Activated naive CD8-positive, alpha-beta T cell treated with anti-CD3 and anti-CD28 coated beads, Interleukin-2, amount 50 U/mL, for 16 hours (primary cell): ENCODE measurements at regions not wholly inside any gene's neighbourhood (a gene's known extent, or its start where the extent isn't known, plus 50 kb on each side); places are given as distances from the start of the nearest gene placed in this dataset.

Experiments used
- DNase-seq: peaks from one replicate; pipeline ENCODE4 v3.0.0-alpha.2; 2020; ENCODE audit warnings: low read depth, low spot score

- no peak for DNase-seq
Observed at GRCh38 chr13:108005231-108005630, 210.1 kb downstream of the LIG4 start.

- no peak for DNase-seq
Observed at GRCh38 chr13:108003626-108004025, 211.7 kb downstream of the LIG4 start.

GRCh38 chr13:108000998-108001397, 214.3 kb downstream of the LIG4 start:
- no peak for DNase-seq

GRCh38 chr13:107999751-108000150, 215.6 kb downstream of the LIG4 start:
- no peak for DNase-seq

- no peak for DNase-seq
Observed at GRCh38 chr13:107994137-107994536, 221.2 kb downstream of the LIG4 start.

GRCh38 chr13:107993239-107993949, 221.9 kb downstream of the LIG4 start:
- DNase-seq: no peak

GRCh38 chr13:107992542-107992941, 222.8 kb downstream of the LIG4 start:
- DNase-seq: no peak

- DNase-seq: no peak
Observed at GRCh38 chr13:107977071-107977574, 238.2 kb downstream of the LIG4 start.

GRCh38 chr13:107976628-107977027, 238.7 kb downstream of the LIG4 start:
- no peak for DNase-seq

- DNase-seq: no peak
Observed at GRCh38 chr13:107974409-107974808, 240.9 kb downstream of the LIG4 start.

- no peak for DNase-seq
Observed at GRCh38 chr13:107969546-107969945, 245.8 kb downstream of the LIG4 start.

- no peak for DNase-seq
Observed at GRCh38 chr13:107968470-107968869, 246.9 kb downstream of the LIG4 start.

GRCh38 chr13:107964395-107964794, 250.9 kb downstream of the LIG4 start:
- no peak for DNase-seq

GRCh38 chr13:107961849-107962608, 253.3 kb downstream of the LIG4 start:
- DNase-seq: no peak

GRCh38 chr13:107960301-107960700, 255.0 kb downstream of the LIG4 start:
- no peak for DNase-seq

- DNase-seq: no peak
Observed at GRCh38 chr13:107956889-107957288, 258.4 kb downstream of the LIG4 start.

- no peak for DNase-seq
Observed at GRCh38 chr13:107942030-107942617, 273.2 kb downstream of the LIG4 start.

- no peak for DNase-seq
Observed at GRCh38 chr13:107941345-107942029, 273.8 kb downstream of the LIG4 start.

GRCh38 chr13:107937848-107938247, 277.5 kb downstream of the LIG4 start:
- no peak for DNase-seq

GRCh38 chr13:107931056-107931455, 284.3 kb downstream of the LIG4 start:
- DNase-seq: no peak

- DNase-seq: no peak
Observed at GRCh38 chr13:107928762-107929161, 286.6 kb downstream of the LIG4 start.

GRCh38 chr13:107927557-107927956, 287.8 kb downstream of the LIG4 start:
- DNase-seq: no peak
